IMR-90 (cell line): ENCODE measurements at regions not wholly inside any gene's neighbourhood (a gene's known extent, or its start where the extent isn't known, plus 50 kb on each side); places are given as distances from the start of the nearest gene placed in this dataset.

ENCODE experiments used
- ATAC-seq: fragments of 200-7000 bp; cut with Tn5 transposase; 2 replicates; pipeline ENCODE4 v1.9.1; 2020; ENCODE audit warnings: low read depth, mild to moderate bottlenecking, moderate library complexity
- BruUV-seq: library from RNA; stranded (reverse); fragments of 400-500 nt; replicated peaks from 2 replicates; lab custom pipeline; 2021; lab: Mats Ljungman, UMichigan
- CTCF ChIA-PET: fragments of 300-600 bp; formaldehyde crosslinking; extraction: SDS; loops from one replicate; lab custom pipeline; 2021; ENCODE audit warnings: antibody characterized with exemption; lab: Yijun Ruan, JAX
- POLR2A ChIA-PET: fragments of 300-600 bp; sonication (Branson Sonifier 250); formaldehyde crosslinking; loops from one replicate; lab custom pipeline; 2022; ENCODE audit warnings: antibody characterized with exemption; ENCODE audit not compliant: unreplicated experiment; lab: Charles Lee
- DNase-seq: peaks from one replicate; pipeline ENCODE4 v3.0.0; 2013
- H2AFZ ChIP-seq: replicated peaks from 2 replicates; pipeline ENCODE3; 2013; ENCODE audit warnings: low read length, mild to moderate bottlenecking; ENCODE audit not compliant: poor library complexity
- H2AK5ac ChIP-seq: 2 replicates; pipeline ENCODE4 v1.6.1; 2013; ENCODE audit warnings: low read depth, low read length, inconsistent platforms
- H2AK9ac ChIP-seq: replicated peaks from 2 replicates; pipeline ENCODE3; 2013; ENCODE audit warnings: mild to moderate bottlenecking, low read depth, low read length, moderate library complexity; ENCODE audit not compliant: poor library complexity
- H2BK120ac ChIP-seq: 2 replicates; pipeline ENCODE4 v1.6.1; 2013; ENCODE audit warnings: low read depth, low read length, inconsistent platforms
- H2BK15ac ChIP-seq: 3 replicates; pipeline ENCODE4 v1.6.1; 2013; ENCODE audit warnings: low read depth, low read length, inconsistent platforms
- H2BK20ac ChIP-seq: 2 replicates; pipeline ENCODE4 v1.6.1; 2013; ENCODE audit warnings: low read depth, mild to moderate bottlenecking, inconsistent platforms, low read length, moderate library complexity
- H2BK5ac ChIP-seq: 2 replicates; pipeline ENCODE4 v1.6.1; 2013; ENCODE audit warnings: mild to moderate bottlenecking, low read depth, low read length, inconsistent platforms; ENCODE audit not compliant: poor library complexity, severe bottlenecking
- H3K14ac ChIP-seq: replicated peaks from 2 replicates; pipeline ENCODE4 v1.6.1; 2013; ENCODE audit warnings: low read depth, low read length, inconsistent platforms
- H3K18ac ChIP-seq: 2 replicates; pipeline ENCODE4 v1.6.1; 2013; ENCODE audit warnings: low read depth, low read length, control low read depth
- H3K23ac ChIP-seq: 2 replicates; pipeline ENCODE4 v1.6.1; 2013; ENCODE audit warnings: low read depth, low read length, inconsistent platforms
- H3K27ac ChIP-seq: 2 replicates; pipeline ENCODE4 v1.5.1; 2013; ENCODE audit warnings: mild to moderate bottlenecking, control low read depth, low read length; ENCODE audit not compliant: insufficient read depth
- H3K27me3 ChIP-seq: 2 replicates; pipeline ENCODE4 v1.6.1; 2013; ENCODE audit warnings: low read length; ENCODE audit not compliant: control insufficient read depth, insufficient read depth
- H3K36me3 ChIP-seq: 2 replicates; pipeline ENCODE4 v1.6.1; 2013; ENCODE audit warnings: low read length, mixed read lengths; ENCODE audit not compliant: control insufficient read depth, insufficient read depth
- H3K4ac ChIP-seq: 2 replicates; pipeline ENCODE4 v1.6.1; 2013; ENCODE audit warnings: low read depth, low read length, inconsistent platforms
- H3K4me1 ChIP-seq: 2 replicates; pipeline ENCODE4 v1.6.1; 2013; ENCODE audit warnings: low read length, mixed read lengths; ENCODE audit not compliant: control insufficient read depth, insufficient read depth
- H3K4me2 ChIP-seq: 2 replicates; pipeline ENCODE4 v1.6.1; 2013; ENCODE audit warnings: low read depth, mild to moderate bottlenecking, control low read depth, low read length, moderate library complexity
- H3K4me3 ChIP-seq: 2 replicates; pipeline ENCODE4 v1.5.1; 2013; ENCODE audit warnings: low read depth, mild to moderate bottlenecking, control low read depth, low read length, moderate library complexity; ENCODE audit not compliant: insufficient read depth
- H3K56ac ChIP-seq: 2 replicates; pipeline ENCODE4 v1.6.1; 2013; ENCODE audit warnings: low read length, inconsistent platforms; ENCODE audit not compliant: insufficient read depth; ENCODE audit errors: extremely low read depth
- H3K79me1 ChIP-seq, 2 experiments: 2 replicates each; pipeline ENCODE4 v1.6.1; 2013; ENCODE audit warnings: low read length in 2 of 2, inconsistent platforms in 1 of 2, low read depth in 1 of 2
- H3K9ac ChIP-seq: 2 replicates; pipeline ENCODE4 v1.6.1; 2013; ENCODE audit warnings: low read depth, low read length, control low read depth
- H3K9me1 ChIP-seq: 2 replicates; pipeline ENCODE4 v1.6.1; 2013; ENCODE audit warnings: low read length, inconsistent platforms; ENCODE audit not compliant: insufficient read depth
- H3K9me3 ChIP-seq: 2 replicates; pipeline ENCODE4 v1.6.1; 2013; ENCODE audit warnings: low read length; ENCODE audit not compliant: control insufficient read depth, insufficient read depth
- H4K20me1 ChIP-seq: 2 replicates; pipeline ENCODE4 v1.6.1; 2013; ENCODE audit warnings: low read length, inconsistent platforms; ENCODE audit not compliant: insufficient read depth
- H4K5ac ChIP-seq: 2 replicates; pipeline ENCODE4 v1.6.1; 2013; ENCODE audit warnings: mild to moderate bottlenecking, low read depth, low read length, control low read depth
- H4K8ac ChIP-seq, 2 experiments: 2 replicates each; pipeline ENCODE4 v1.6.1; 2013; ENCODE audit warnings: low read depth in 2 of 2, low read length in 2 of 2, control low read depth in 1 of 2, inconsistent platforms in 1 of 2
- H4K91ac ChIP-seq: 2 replicates; pipeline ENCODE4 v1.6.1; 2013; ENCODE audit warnings: low read depth, low read length, inconsistent platforms; ENCODE audit not compliant: insufficient read depth
- BHLHE40 ChIP-seq: fragments of 150-350 bp; IDR thresholded peaks from 2 replicates; pipeline ENCODE4 v1.6.1; 2016; ENCODE audit warnings: mild to moderate bottlenecking, low read depth, low read length
- CEBPB ChIP-seq: IDR thresholded peaks from 2 replicates; pipeline ENCODE4 v1.6.1; 2012; ENCODE audit warnings: low read depth, low read length, improper control_type of control experiment
- CHD1 ChIP-seq: IDR thresholded peaks from 2 replicates; pipeline ENCODE4 v1.6.1; 2012; ENCODE audit warnings: low read depth, low read length, improper control_type of control experiment
- CTCF ChIP-seq: conservative IDR thresholded peaks from 2 replicates; pipeline ENCODE4 v1.5.1; 2012; ENCODE audit warnings: mild to moderate bottlenecking, low read depth, low read length, improper control_type of control experiment
- ELK1 ChIP-seq: fragments of 150-350 bp; IDR thresholded peaks from 2 replicates; pipeline ENCODE4 v1.6.1; 2016; ENCODE audit warnings: low read depth, mild to moderate bottlenecking, low read length, moderate library complexity, borderline replicate concordance
- FOS ChIP-seq: fragments of 150-350 bp; IDR thresholded peaks from 2 replicates; pipeline ENCODE4 v1.6.1; 2016; ENCODE audit warnings: low read depth, low read length
- MAFK ChIP-seq: IDR thresholded peaks from 2 replicates; pipeline ENCODE4 v1.6.1; 2012; ENCODE audit warnings: low read depth, low read length, improper control_type of control experiment
- MAZ ChIP-seq: IDR thresholded peaks from 2 replicates; pipeline ENCODE4 v1.6.1; 2012; ENCODE audit warnings: low read depth, mild to moderate bottlenecking, low read length, improper control_type of control experiment, moderate library complexity, borderline replicate concordance
- NFE2L2 ChIP-seq: fragments of 150-350 bp; IDR thresholded peaks from 2 replicates; pipeline ENCODE4 v1.6.1; 2016; ENCODE audit warnings: low read depth, mild to moderate bottlenecking, low read length
- POLR2A ChIP-seq: IDR thresholded peaks from 2 replicates; pipeline ENCODE4 v1.6.1; 2012; ENCODE audit warnings: mild to moderate bottlenecking, low read depth, low read length
- RCOR1 ChIP-seq: IDR thresholded peaks from 2 replicates; pipeline ENCODE4 v1.6.1; 2012; ENCODE audit warnings: mild to moderate bottlenecking, low read length, improper control_type of control experiment; ENCODE audit not compliant: insufficient replicate concordance
- RFX5 ChIP-seq: IDR thresholded peaks from 2 replicates; pipeline ENCODE4 v1.8.0; 2012; ENCODE audit warnings: low read depth, mild to moderate bottlenecking, low read length, moderate library complexity
- SMC3 ChIP-seq: fragments of 150-350 bp; IDR thresholded peaks from 2 replicates; pipeline ENCODE4 v1.6.1; 2016; ENCODE audit warnings: low read depth, mild to moderate bottlenecking, antibody characterized with exemption, low read length, moderate library complexity
- WGBS, 2 experiments: methylation state at CpG; one replicate each; pipeline versions ENCODE4 v1.1.5 to v1.1.7; 2013; ENCODE audit warnings: missing lambda C conversion rate in 2 of 2; ENCODE audit not compliant: insufficient read length in 1 of 2; ENCODE audit errors: extremely low coverage in 2 of 2; 5-methylcytosine and 5-hydroxymethylcytosine counted together
- dilution Hi-C: fragments of 300-500 bp; cut with HindIII; formaldehyde crosslinking; loops from one replicate; pipeline ENCODE4 v1.14.3; 2018; ENCODE audit warnings: low sequenced_read_pairs; ENCODE audit not compliant: unreplicated experiment
- in situ Hi-C: fragments of 300-500 bp; cut with MboI; formaldehyde crosslinking; loops from 3 replicates; pipeline ENCODE4 v1.14.3; 2019; ENCODE audit warnings: low sequenced_read_pairs, inconsistent platforms, mixed read lengths
- intact Hi-C: fragments of 100-400 bp; cut with micrococcal nuclease; formaldehyde crosslinking; loops from 2 replicates; pipeline ENCODE4 v1.10.0; 2022

GRCh38 chr4:162409048-162409447, 245.2 kb upstream of the FSTL5 start:
- Histone ChIP-seq H3K27me3 (no peaks in the 10 kb centered on the region), H3K18ac (no peak overlapping the region), H3K27ac (no peak overlapping the region), H3K36me3 (no peaks in the 10 kb centered on the region), H3K4me3 (no peak overlapping the region), H3K4me1 (no peaks in the 10 kb centered on the region), H3K23ac (no peak overlapping the region), H4K91ac (no peak overlapping the region), H2BK20ac (no peak overlapping the region), H3K14ac (no peak overlapping the region), H3K9me3 (peaks cover 10% of the 10 kb centered on the region), H2BK15ac (no peak overlapping the region), H3K79me1 (no peaks in the 10 kb centered on the region), H3K9ac (no peak overlapping the region), H3K4ac (no peak overlapping the region), H2BK5ac (no peak overlapping the region), H4K8ac (no peak overlapping the region), H4K20me1 (no peaks in the 10 kb centered on the region), H4K5ac (no peak overlapping the region), H3K56ac (no peak overlapping the region), H2AK5ac (no peak overlapping the region), H2AK9ac (no peak overlapping the region), H2AFZ (no peak overlapping the region), H3K9me1 (no peaks in the 10 kb centered on the region), H3K4me2 (no peak overlapping the region), H2BK120ac (no peak overlapping the region)
- no peak for TF ChIP-seq CEBPB
- no peak for TF ChIP-seq NFE2L2
- TF ChIP-seq POLR2A = no peak
- no peak for TF ChIP-seq BHLHE40
- TF ChIP-seq RCOR1 = no peak
- TF ChIP-seq ELK1 = no peak
- no peak for TF ChIP-seq SMC3
- TF ChIP-seq MAFK = no peak
- no peak for TF ChIP-seq MAZ
- no peak for TF ChIP-seq FOS
- no peak for TF ChIP-seq CHD1
- TF ChIP-seq CTCF = no peak
- no peak for TF ChIP-seq RFX5
- BruUV-seq = no TSS peak
- POLR2A ChIA-PET = no interaction called here
- dilution Hi-C loops (no loop called here), in situ Hi-C loops (no loop called here), intact Hi-C loops (no loop called here)
- CTCF ChIA-PET = no interaction called here
- ATAC-seq = no peak
- DNase-seq = no peak
- no CpG with 5 or more reads among the region's 16 CpGs for WGBS, 2 experiments
